ENCODE measurements at regions not wholly inside any gene's neighbourhood (a gene's known extent, or its start where the extent isn't known, plus 50 kb on each side); places are given as distances from the start of the nearest gene placed in this dataset.

DNA sequence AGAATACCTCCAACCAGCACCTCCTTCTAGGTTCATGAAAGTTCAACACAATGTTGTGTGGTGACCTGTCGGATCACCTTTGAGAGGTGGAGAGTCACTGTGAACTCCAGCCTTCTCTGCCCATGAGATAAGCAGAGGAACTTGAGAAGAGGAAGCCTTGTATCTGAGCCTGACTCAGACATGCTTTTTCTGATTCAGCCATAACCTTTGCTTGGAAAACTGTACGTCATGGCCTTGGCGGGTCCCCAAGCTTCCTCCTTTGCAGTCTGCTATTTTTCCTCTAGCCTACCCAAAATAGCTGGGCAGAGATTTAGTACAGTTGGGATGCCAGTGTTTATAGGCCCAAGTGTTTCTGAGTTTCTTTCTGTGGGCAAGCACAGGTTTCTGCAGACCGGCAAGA lies 274.7 kb downstream of the CETN3 start:
- no peaks in the 10 kb centered on the region for H3K4me1 ChIP-seq (ENCODE audit: insufficient read depth, low read length, poor library complexity, severe bottlenecking)
- no peaks in the 10 kb centered on the region for H3K9me2 ChIP-seq (ENCODE audit: insufficient read depth, low read length)
- H3K79me2 ChIP-seq (ENCODE audit: insufficient read depth, low read depth, low read length): no peaks in the 10 kb centered on the region
- H4K20me1 ChIP-seq (ENCODE audit: insufficient read depth, low read length): no peaks in the 10 kb centered on the region
- H3K27ac ChIP-seq (ENCODE audit: low read depth, low read length, poor library complexity, severe bottlenecking): no peak overlapping the region
- no peaks in the 10 kb centered on the region for H3K9me3 ChIP-seq (ENCODE audit: low read length)
- no TSS peak for BruUV-seq (replicated peaks)
- no peak overlapping the region for H3K4me2 ChIP-seq (ENCODE audit: low read length)
- no peak for TF ChIP-seq CTCF (conservative IDR thresholded peaks at IDR 0.05; ENCODE audit: low read length)
- no peak for TF ChIP-seq EZH2phosphoT487 (IDR thresholded peaks at IDR 0.05; ENCODE audit: borderline replicate concordance, low read depth, low read length)
- H2AFZ ChIP-seq (ENCODE audit: low read length): no peak overlapping the region
- intact Hi-C loops (cut with micrococcal nuclease; ENCODE audit: unreplicated experiment): loop anchor here (5.0 kb wide), 1 partner anchor 297 kb away; no protein-coding TSS in a partner anchor
- POLR2A ChIA-PET: no interaction called here
- CTCF ChIA-PET (ENCODE audit: unreplicated experiment): no interaction called here
- no peak overlapping the region for H3K4me3 ChIP-seq (ENCODE audit: low read depth, low read length, poor library complexity, severe bottlenecking)
- H3K36me3 ChIP-seq (ENCODE audit: insufficient read depth, low read length): no peaks in the 10 kb centered on the region
- no peak for DNase-seq (ENCODE audit: low spot score)

DNA sequence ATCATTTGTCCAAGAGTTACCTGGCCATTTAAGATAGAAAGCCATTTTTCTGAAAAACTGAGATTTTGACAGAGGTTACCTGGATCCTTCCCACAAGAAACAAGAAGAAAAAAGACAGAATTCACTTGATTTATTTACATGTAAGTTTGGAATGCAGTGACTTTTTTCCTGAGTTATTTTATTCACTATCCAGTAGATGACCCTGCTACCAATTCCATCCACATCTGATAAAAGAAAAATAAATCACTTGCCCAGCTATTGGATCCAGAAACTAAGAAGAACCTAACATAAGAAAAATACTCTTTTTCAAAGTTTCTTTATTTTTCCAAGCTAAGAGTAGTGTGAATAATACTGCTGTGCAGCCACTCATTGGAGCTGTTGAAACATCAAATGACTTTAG lies 275.2 kb downstream of the CETN3 start:
- TF ChIP-seq CTCF (conservative IDR thresholded peaks at IDR 0.05; ENCODE audit: low read length) (no peak), EZH2phosphoT487 (IDR thresholded peaks at IDR 0.05; ENCODE audit: borderline replicate concordance, low read depth, low read length) (no peak)
- POLR2A ChIA-PET: interaction anchor here (0.6 to 0.7 kb wide), 2 partner anchors 88 to 612 kb away, joined by 3 to 4 read pairs; no protein-coding TSS in a partner anchor

DNA sequence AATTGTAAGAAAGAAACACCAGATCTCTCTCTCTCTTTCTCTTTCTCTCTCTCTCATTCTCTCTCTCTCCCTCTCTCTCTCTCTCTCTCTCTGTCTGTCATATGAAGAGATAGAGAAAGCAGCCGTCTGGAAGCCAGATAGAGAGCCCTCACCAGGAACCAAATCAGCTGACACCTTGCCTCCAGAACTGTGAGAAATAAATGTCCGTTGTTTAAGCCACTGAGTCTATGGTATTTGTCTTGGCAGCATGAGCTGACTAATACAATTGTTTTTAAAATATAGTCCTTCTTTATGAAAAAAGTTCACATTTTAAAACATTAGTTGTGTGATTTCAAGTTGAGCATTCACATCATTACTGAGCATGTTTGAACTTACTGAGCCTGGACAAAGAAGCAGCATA lies 275.6 kb downstream of the CETN3 start:
- no TSS peak for BruUV-seq (replicated peaks)
- Histone ChIP-seq H3K9me3 (ENCODE audit: low read length) (no peaks in the 10 kb centered on the region), H3K27ac (ENCODE audit: low read depth, low read length, poor library complexity, severe bottlenecking) (no peak overlapping the region), H3K4me1 (ENCODE audit: insufficient read depth, low read length, poor library complexity, severe bottlenecking) (no peaks in the 10 kb centered on the region), H3K79me2 (ENCODE audit: insufficient read depth, low read depth, low read length) (no peaks in the 10 kb centered on the region), H4K20me1 (ENCODE audit: insufficient read depth, low read length) (no peaks in the 10 kb centered on the region), H3K9me2 (ENCODE audit: insufficient read depth, low read length) (no peaks in the 10 kb centered on the region), H3K4me3 (ENCODE audit: low read depth, low read length, poor library complexity, severe bottlenecking) (no peak overlapping the region), H2AFZ (ENCODE audit: low read length) (no peak overlapping the region), H3K36me3 (ENCODE audit: insufficient read depth, low read length) (no peaks in the 10 kb centered on the region), H3K4me2 (ENCODE audit: low read length) (no peak overlapping the region)
- intact Hi-C loops (cut with micrococcal nuclease; ENCODE audit: unreplicated experiment): no loop called here
- ChIA-PET POLR2A (interaction anchor here (0.6 to 0.7 kb wide), 2 partner anchors 88 to 612 kb away, joined by 3 to 4 read pairs; no protein-coding TSS in a partner anchor), CTCF (ENCODE audit: unreplicated experiment) (interaction anchor here (0.6 kb wide), 1 partner anchor 37 kb away, joined by 4 read pairs; no protein-coding TSS in a partner anchor)
- TF ChIP-seq CTCF (conservative IDR thresholded peaks at IDR 0.05; ENCODE audit: low read length) (no peak), EZH2phosphoT487 (IDR thresholded peaks at IDR 0.05; ENCODE audit: borderline replicate concordance, low read depth, low read length) (no peak)
- DNase-seq (ENCODE audit: low spot score): no peak

More for the DNA sequence above, 275.2 kb downstream of the CETN3 start:
- Histone ChIP-seq H3K4me1 (ENCODE audit: insufficient read depth, low read length, poor library complexity, severe bottlenecking) (no peaks in the 10 kb centered on the region), H3K4me2 (ENCODE audit: low read length) (no peak overlapping the region), H4K20me1 (ENCODE audit: insufficient read depth, low read length) (no peaks in the 10 kb centered on the region), H3K4me3 (ENCODE audit: low read depth, low read length, poor library complexity, severe bottlenecking) (no peak overlapping the region), H2AFZ (ENCODE audit: low read length) (no peak overlapping the region), H3K9me3 (ENCODE audit: low read length) (no peaks in the 10 kb centered on the region), H3K27ac (ENCODE audit: low read depth, low read length, poor library complexity, severe bottlenecking) (no peak overlapping the region), H3K9me2 (ENCODE audit: insufficient read depth, low read length) (no peaks in the 10 kb centered on the region), H3K79me2 (ENCODE audit: insufficient read depth, low read depth, low read length) (no peaks in the 10 kb centered on the region), H3K36me3 (ENCODE audit: insufficient read depth, low read length) (no peaks in the 10 kb centered on the region)
- intact Hi-C loops (cut with micrococcal nuclease; ENCODE audit: unreplicated experiment): no loop called here
- CTCF ChIA-PET (ENCODE audit: unreplicated experiment): interaction anchor here (0.6 kb wide), 1 partner anchor 37 kb away, joined by 4 read pairs; no protein-coding TSS in a partner anchor
- DNase-seq (ENCODE audit: low spot score): no peak
- BruUV-seq (replicated peaks): no TSS peak

Measured in OCI-LY7 (cell line).